ENCODE measurements at regions not wholly inside any gene's neighbourhood (a gene's known extent, or its start where the extent isn't known, plus 50 kb on each side); places are given as distances from the start of the nearest gene placed in this dataset.

GRCh38 chr3:6125520-6125919, 735.4 kb upstream of the GRM7 start:
- DNase-seq: no peak

DNA sequence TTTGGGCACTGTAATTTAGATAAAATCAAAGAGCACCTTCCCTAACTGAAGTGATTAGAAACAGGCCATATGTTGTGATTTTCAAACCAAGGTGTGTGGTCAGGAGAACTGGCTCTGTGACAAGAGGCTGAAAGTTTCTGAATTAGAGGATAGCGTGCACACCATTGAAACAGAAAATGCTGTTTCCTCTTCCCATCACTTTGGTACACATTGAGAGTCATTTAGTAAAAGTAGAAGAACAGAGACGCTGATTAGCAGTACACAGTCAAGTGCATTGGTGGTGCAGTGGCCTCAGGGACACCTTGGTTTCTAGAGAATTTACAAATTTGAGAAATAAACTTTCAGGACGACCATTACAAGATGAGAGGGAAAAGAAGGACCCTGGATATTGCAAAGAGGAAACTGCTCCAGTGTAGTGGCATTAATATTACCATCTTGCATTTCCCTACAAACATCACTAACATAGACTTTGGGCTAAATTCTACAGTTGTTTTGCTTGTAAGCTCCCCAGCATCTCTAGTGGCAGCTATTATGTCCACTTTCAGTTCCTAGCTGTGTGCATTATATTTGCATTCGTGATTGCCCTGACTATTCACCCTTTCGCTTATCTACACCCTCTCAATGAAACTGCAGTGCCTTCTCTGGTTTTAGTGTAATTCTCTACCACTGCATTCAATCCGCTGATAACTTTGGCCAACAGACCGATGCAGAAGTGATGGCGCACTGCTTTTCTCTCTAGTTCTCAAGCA, 728.1 kb upstream of the GRM7 start:
- DNase-seq: no peak

DNA sequence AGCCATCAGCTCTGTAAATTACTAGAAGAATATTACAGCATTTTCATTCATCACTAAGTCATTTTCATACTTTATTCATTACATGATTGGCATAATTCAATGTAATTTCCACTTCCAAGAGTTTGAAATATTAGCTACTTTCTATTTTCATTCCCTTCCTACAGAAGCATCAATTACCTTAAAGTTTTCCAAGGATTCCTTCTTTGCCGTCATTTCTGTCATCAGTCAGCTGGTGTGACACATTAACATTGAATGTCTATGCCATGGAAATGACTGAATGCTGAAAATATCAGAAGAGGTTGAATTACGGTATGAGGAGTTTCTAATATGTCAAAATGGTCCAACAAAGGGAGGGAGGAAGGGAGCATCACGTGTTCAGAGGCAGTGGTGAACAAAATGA, 718.2 kb upstream of the GRM7 start:
- DNase-seq: no peak

DNA sequence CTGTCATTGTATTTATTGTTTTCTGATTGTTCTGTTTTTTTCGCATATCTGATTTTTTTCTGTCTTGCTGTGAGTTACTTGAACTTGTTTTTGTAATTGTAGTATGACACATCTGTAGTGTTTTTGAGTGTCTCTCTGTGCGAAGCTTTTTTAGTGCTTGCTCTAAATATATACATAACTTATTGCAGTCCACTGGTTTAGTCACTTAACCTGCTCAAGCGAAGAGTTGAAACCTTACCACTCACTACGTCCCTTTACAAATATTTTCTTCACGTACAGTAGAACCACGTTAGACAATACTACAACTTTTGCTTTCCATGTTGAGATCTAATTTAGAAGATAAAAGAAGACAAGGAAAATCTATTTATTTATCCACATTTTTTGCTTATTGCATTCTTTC, 713.0 kb upstream of the GRM7 start:
- DNase-seq: no peak

- no peak for DNase-seq
Measured at GRCh38 chr3:6155650-6156338, 705.1 kb upstream of the GRM7 start.

DNA sequence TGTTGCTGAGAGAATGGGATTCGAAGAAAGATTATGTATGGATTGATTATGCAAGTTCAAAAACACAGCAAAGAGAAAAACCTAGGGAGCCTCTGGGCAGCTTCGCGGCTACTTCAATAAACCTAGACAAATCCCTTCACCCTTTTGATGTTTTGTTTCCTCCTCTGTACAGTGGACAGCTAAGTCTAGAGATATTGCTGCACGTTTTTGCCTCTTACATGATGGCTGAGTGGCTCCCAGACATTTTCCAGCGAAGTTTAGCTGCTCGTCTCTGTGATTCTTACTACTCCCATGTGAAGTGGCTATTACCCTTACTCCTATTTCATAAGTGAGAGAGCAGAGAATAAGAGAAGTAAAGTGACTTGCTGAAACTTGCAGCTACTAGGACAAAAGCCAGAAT, 695.0 kb upstream of the GRM7 start:
- DNase-seq: no peak

GRCh38 chr3:6168256-6168655, 692.7 kb upstream of the GRM7 start:
- no peak for DNase-seq

- no peak for DNase-seq
Measured at GRCh38 chr3:6172871-6173642, 687.9 kb upstream of the GRM7 start.

DNA sequence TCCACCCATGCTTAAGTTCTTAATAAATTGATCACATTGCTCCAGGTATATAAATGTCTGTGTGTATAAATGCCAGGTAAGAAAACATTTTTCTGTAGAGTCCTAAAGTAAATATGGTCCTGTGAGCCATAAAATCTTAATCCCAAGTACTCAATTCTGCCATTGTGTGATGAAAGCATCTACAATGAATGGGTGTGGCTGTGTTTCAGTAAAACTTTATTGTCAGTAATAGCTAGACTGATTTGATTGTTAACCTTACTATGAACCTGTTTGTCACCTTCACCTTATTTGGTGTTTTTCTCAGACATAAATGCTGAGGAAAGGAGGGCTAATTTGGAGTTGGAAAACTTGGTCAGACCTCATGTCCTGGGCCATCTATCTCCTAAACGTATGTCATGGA, 683.5 kb upstream of the GRM7 start:
- no peak for DNase-seq

- no peak for DNase-seq
Measured at GRCh38 chr3:6179761-6180160, 681.2 kb upstream of the GRM7 start.

GRCh38 chr3:6180171-6180570, 680.7 kb upstream of the GRM7 start:
- no peak for DNase-seq

- DNase-seq: no peak
Measured at GRCh38 chr3:6182476-6182875, 678.4 kb upstream of the GRM7 start.

- DNase-seq: no peak
Measured at GRCh38 chr3:6182909-6183308, 678.0 kb upstream of the GRM7 start.

DNA sequence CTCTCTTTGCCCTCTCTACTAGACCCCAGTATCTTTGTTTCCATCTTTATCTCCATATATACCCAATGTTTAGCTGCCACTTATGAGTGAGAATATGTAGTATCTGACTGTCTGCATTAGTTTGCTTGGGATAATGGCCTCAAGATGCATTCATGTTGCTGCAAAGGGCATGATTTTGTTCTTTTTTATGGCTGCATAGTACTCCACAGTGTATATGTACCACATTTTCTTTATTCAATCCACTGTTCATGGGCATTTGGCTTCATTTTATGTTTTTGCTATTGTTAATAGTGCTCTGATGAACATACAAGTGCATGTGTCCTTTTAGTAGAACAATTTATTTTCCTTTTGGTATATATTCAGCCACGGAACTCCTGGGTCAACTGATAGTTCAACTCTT, 671.5 kb upstream of the GRM7 start:
- no peak for DNase-seq

DNA sequence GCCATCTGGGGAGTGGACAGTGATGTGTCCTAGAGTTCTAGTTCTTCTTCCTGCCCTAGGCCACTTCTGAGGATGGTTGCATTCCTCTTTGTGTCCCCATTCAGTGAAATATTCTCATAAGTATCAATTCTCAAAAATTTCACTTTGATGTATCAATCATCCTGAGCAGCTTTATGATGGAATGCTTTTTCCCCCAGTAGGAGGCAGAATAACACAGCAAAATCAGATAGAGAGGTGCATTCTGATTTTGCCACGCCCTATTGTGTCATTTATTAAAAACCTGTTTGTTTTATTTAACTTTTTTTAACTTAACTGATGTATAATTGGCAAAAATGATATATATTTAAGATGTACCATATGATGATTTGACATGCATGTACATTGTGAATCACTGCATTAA, 656.0 kb upstream of the GRM7 start:
- no peak for DNase-seq

DNA sequence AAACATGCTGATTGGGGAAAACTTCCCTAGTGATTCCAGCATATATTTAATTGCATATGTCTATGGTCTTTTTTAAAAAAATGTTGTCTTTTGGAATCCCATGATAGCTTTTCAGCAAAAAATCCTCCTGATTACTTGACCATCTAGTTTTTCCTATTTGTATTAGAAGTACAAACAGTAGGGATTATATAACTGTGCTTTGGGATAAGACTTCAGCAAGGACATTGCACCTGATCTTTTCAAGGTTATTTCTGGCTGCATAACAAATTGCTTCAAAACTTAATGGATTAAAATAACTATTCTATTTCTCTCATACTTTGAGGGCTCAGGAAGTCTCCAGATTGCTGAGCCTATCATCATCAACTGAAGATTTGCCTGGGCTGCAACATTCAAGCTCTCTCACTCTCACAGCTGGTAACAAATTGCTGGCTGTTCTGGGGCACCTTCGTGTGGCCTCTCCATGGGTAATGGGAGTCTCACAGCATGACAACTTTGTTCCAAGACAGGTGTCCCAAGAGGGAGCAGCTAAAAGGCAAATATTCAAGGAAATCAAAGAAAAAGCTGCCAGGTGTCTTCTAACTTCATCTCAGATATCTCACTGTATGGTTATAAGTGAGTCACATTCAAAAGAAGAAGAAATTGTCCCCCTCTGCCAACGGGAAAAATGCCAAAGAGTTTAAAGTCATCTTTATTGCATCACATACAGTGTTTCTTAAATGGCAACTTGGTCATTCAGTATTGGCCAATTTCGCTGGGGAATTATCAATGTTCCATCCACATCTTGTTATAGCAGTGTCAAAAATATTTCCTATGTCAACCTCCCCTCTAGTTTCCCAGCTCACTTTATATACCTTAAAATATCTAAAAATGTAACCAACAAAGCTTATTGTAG, 644.5 kb upstream of the GRM7 start:
- no peak for DNase-seq

- no peak for DNase-seq
Measured at GRCh38 chr3:6220447-6220846, 640.5 kb upstream of the GRM7 start.

- no peak for DNase-seq
Measured at GRCh38 chr3:6222069-6222468, 638.8 kb upstream of the GRM7 start.

- no peak for DNase-seq
Measured at GRCh38 chr3:6223572-6223971, 637.3 kb upstream of the GRM7 start.

- no peak for DNase-seq
Measured at GRCh38 chr3:6228958-6229683, 631.8 kb upstream of the GRM7 start.

- DNase-seq: no peak
Measured at GRCh38 chr3:6229778-6230410, 631.0 kb upstream of the GRM7 start.

DNA sequence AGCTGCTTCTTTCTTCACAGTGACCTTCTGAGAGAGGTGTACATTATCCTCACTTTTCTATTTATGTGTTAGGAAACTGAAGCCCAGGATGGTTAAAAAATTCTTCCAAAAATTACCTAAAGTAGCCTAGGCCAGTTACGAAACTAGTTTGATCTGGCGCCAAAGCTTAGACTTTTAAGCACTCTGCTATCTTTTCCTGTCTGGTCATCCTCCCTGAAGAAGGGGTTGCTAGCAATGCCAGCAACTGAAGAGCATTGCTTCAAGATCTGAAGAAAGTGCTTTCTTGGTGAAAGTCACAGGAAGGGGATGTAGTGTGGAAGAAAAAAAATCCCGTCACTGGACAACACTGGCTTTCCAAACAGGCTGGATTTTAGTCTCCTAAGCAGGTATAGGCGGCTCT, 618.8 kb upstream of the GRM7 start:
- no peak for DNase-seq
